CD4-positive, alpha-beta T cell treated with Interferon gamma for 1 hour (primary cell): ENCODE measurements at regions not wholly inside any gene's neighbourhood (a gene's known extent, or its start where the extent isn't known, plus 50 kb on each side); places are given as distances from the start of the nearest gene placed in this dataset.
"Not testable (repeated sequence)": the region's sequence is repeated elsewhere in the genome, so short reads cannot be mapped to it uniquely, and the experiment has no call there.

Experiments
- DNase-seq: peaks from one replicate; pipeline ENCODE4 v3.0.0-alpha.2; 2020

- DNase-seq: no peak
Observed at GRCh38 chr17:68700421-68700820, 99.3 kb upstream of the FAM20A start.

DNA sequence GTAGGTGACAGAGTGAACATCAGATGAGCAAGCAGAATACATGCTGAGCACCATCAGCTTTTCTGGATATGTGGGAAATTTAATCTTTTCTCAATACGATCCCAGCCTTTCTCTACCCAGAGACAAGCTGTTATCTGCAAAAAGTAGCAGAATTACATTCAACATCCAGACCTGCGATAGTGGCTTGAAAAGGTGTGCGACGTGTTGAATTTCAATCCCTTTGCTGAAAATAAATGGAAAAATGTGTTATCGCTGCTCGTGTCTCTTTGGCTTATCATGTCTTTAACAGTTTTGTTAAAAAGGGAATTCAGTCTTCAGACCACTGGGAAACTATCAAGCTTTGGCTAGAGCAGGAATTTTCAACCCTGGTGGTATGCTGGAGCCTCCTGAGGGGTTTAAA is 98.8 kb upstream of the FAM20A start:
- DNase-seq: no peak

DNA sequence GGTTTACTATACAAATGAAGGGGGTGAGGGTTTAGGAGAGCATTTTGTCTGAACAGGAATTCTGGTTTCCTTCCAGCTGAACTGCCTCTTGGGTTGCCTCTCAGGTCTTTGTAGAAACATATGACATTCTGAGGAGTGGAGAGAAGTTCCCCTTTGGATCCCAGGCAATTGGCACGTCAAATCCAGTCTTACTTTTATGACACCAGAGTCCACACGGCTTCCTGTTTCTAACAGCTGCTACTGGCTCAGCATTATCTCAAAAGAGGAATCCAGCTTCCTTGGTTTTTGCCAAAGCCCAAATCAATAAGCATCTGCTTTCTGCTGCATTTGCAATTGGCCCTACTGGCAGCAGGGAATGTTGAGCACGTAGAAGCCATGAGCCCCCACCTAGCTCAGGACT is 97.6 kb upstream of the FAM20A start:
- no peak for DNase-seq

DNA sequence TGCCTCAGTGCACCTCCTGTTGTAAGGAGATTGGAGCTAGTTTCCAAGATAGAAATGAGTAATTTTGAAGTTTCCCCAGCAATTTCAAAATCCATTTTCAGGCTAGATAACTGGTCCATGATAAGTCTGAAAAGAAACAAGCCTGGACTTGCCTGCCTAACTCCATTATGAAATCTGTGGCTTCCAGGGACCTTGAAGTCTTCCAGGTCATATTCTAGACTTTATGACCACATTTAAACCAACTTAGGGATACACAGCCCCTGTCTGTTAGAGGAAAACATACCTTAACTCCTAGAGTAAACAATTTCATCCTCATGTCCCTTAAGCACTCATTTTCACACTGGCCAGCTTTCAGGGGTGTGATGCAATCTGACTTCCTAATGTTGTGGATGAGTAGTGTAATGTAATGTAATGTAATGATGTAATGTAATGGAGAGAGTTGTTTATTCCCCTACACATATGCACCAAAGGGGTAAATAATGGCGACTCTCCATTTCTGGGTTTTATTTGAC is 96.7 kb upstream of the FAM20A start:
- no peak for DNase-seq

GRCh38 chr17:68695659-68696058 is 94.5 kb upstream of the FAM20A start:
- no peak for DNase-seq

DNA sequence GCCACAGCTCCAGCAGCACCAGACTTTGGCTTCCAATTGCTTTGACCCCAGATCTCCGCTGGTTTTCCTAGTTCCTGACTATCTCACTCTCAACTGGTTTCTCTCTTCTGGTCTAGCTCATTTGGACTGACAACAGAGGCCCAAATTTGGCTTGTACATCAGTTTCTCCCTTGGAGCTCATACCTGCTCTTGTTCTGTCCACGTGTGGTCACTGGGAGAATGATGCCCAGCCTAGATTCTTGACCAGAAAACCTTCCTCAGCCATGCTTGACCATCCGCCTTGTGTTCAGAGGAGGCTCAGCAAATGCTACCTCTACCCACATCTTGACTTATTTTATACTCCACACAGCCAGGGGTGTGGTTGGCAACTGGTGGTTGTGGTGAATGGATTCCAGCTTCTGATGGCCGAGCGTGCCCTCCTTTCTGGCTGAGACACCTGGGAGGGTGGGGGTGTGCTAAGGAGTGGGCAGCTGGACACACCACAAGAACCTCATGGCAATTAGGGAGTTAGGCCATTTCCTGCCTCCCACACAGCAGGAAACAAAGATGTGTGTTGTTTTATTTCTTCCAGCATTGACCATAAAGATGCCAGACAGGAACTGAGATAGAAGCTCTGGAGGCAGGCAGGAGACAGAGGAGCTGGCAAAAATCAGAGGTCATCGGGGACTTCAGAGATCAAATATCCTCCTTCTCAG is 93.8 kb upstream of the FAM20A start:
- DNase-seq: no peak

- no peak for DNase-seq
Observed at GRCh38 chr17:68693896-68694295, 92.7 kb upstream of the FAM20A start.

DNA sequence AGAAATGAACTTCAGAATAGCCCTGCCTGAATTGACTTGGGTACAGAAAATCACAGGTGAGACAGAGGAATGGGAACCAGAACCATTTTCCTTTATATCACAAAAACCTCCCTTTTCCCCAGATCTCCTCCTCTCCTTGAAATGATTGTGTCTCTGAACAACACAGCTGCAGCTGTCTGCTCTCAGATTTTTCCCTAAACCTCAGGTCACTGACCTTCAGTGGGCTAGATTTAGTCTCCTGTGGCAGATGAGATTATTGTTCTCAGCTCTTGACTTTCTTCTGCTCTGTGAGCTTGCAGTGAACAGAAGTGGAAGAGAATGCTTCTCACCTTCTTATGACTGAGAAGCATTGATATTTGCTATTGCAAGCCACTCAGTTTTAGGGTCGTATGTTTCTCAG is 92.3 kb upstream of the FAM20A start:
- DNase-seq: no peak

- no peak for DNase-seq
Observed at GRCh38 chr17:68686108-68686988, 85.2 kb upstream of the FAM20A start.

DNA sequence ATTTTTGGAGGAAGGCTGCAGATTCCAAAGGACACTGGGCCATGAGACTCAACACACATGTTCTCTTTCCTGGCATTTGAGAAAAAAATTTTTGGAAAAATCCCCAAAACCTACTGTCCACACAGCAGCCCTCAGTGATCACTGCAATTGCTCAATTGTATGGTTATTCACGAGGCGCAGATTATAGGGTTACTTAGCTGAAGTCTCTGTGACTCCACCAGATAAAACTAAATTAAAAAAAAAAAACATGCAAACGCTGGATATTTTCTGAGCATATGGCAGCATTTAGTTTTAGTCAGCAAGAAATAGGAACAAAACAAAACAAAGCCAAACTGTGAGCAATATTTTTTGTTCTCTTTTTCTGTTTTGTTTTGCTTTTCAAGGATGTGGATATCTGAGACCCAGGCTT is 83.8 kb upstream of the FAM20A start:
- DNase-seq: no peak

- DNase-seq: no peak
Observed at GRCh38 chr17:68682903-68683302, 81.7 kb upstream of the FAM20A start.

GRCh38 chr17:68679882-68680281 is 78.7 kb upstream of the FAM20A start:
- no peak for DNase-seq

DNA sequence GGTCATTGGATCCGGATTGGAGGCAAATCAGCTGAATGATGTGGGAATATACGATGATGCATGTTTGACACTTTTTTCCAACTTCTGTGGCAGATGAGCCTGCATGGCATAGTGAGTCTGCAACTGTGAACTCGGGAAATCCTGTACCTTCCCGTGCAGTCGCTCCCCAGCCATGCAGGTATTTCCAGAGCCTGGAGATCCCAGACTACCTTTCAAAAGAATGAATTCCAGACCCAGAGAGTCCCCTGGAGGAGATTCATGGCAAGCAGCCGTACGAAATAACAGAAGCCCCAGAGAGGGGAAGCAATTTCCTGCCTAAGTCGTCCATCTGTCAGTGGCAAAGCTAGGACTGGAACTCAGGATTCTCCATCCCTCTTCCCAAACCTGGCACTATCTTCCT is 75.7 kb upstream of the FAM20A start:
- DNase-seq: no peak

- no peak for DNase-seq
Observed at GRCh38 chr17:68675723-68676122, 74.6 kb upstream of the FAM20A start.

DNA sequence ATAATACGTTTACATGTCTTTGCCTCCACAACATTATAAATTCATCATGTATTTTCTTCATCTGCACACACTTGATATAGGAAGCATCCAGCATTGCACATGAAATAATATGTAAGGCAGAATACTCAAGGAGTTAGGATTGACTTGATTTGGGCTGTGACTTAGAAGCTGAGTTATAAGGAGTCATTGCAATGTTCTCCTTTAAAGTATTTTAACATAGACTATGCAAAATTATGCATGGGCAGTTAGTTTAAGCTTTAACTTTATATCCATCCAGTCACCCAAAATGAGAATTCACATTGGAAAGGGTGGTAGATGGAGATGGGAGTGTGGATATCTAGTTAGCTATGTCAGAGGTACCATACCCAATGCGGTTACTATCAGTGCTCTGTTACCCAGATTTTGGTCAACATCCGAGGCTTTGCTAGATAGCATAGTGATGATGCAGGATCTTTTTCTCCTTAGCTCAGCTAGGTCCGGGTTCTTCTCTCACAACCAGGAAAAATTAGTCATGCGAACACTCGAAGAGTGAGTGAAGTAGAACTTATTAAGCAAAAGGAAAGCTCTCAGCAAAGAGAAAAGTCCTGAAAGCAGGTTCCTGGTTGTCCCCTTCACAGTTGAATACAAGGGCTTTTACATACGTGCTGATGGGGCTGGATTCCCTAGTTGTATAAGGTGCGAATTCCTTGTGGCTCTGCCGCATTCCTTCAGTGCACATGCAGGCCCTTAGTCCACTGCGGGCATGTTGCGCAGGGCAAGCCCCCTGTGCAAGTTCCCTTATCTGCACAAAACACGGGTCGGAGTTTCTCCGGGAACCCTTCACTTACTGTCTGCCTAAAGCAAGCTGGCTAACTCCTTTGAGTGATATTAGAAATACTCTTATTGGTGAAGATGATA is 73.1 kb upstream of the FAM20A start:
- DNase-seq: no peak

DNA sequence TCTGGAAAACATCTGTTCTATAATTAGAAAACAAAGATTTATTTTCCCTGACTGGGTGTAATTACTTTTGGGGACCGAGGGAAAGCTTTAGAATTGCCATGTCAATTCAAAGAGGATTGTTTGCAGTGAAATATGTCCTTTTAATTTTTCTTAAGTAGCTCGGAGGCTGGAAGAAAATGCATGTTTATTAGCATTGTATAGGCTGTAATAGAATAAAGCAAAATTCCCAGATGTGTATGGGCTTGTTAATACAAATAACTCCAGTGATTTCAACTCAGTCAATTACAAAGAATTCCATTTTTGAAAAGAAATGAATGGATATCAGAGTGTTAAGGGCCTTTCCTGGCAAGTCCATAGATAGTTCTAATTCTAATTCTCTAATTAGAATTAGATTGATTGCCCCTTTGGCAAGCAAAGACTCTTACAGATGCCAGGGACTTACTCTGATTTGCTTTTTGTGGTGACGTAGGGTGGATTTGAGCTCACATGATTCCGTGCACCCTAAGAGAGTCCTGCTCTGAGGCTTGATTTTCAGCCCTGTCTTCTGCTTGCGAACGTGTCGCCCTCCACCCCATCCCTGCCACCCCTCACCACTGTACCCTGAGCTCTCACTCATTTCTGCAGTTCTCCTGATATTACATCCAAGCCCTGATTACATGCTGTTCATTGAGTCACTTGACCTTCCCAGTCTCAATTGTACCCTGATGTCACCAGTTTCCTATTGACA is 70.0 kb upstream of the FAM20A start:
- DNase-seq: no peak

GRCh38 chr17:68666438-68666837 is 65.3 kb upstream of the FAM20A start:
- not testable (repeated sequence) for DNase-seq

GRCh38 chr17:68665373-68665772 is 64.2 kb upstream of the FAM20A start:
- no peak for DNase-seq

GRCh38 chr17:68662479-68662878 is 61.3 kb upstream of the FAM20A start:
- no peak for DNase-seq

DNA sequence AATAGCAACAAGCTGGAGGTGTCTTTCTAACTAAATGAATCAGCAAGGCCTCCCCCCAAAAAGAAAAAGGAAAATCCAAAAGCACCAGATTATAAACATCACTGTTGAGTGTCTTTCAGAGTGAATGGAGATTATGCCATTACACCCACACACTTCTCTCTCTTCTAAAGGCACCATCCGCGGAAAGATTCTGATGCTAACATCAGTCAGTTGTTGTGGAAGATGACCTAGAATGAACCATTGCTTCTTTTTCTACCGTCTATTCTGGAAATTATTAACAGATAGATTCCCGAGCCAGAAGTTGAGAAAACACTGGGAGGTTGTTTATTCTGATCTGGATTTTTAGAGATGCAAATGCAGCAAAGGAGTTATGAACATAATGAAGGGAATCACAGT is 60.9 kb upstream of the FAM20A start:
- no peak for DNase-seq

DNA sequence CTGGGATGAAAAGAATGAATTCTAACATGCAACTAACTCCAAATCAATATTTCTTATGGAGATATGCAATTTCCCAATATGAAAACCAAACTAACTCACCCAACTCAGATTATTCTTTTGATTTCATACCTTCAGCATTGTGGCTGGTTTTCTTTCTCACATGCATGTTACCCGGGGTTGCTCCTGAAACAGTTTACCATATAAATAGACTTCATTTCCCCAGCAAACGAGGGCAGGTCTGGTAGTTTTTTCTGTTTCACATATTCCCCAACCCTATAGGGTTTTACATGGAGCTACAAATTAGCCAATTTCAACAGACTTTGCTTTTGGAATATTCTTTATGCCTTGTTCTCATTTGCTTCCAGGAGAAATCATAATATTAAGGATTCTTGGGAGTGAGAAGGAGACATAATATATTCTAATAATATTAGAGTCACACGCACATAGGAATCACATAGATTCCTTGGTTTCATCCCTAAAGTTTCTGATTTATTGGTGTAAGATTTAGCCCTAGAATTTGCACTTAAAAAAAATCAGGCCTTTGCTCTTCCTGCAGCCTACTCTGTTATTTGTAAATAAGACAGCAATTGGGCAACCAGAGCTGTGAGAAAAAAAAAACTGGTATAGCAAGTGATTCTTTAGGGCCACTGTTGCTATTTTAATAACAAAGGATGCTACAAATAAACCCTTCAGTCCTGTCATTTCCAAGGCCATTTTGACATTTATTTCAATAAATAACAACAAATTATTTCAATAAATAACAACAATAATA is 60.3 kb upstream of the FAM20A start:
- no peak for DNase-seq

- DNase-seq: no peak
Observed at GRCh38 chr17:68660302-68660701, 59.1 kb upstream of the FAM20A start.
